ENCODE measurements at regions not wholly inside any gene's neighbourhood (a gene's known extent, or its start where the extent isn't known, plus 50 kb on each side); places are given as distances from the start of the nearest gene placed in this dataset.

GRCh38 chr12:67039995-67040860, 228.9 kb upstream of the CAND1 start:
- no peak for TF ChIP-seq CTCF (IDR thresholded peaks at IDR 0.05)
- TF ChIP-seq POLR2A (IDR thresholded peaks at IDR 0.05), result no peak

All from Peyer's patch (tissue), 4 donors.